ENCODE measurements at regions not wholly inside any gene's neighbourhood (a gene's known extent, or its start where the extent isn't known, plus 50 kb on each side); places are given as distances from the start of the nearest gene placed in this dataset.
A peak's percentile ranks its signal among the peaks of the same experiment; 100 is the strongest.

- TF ChIP-seq, protein P1, sequence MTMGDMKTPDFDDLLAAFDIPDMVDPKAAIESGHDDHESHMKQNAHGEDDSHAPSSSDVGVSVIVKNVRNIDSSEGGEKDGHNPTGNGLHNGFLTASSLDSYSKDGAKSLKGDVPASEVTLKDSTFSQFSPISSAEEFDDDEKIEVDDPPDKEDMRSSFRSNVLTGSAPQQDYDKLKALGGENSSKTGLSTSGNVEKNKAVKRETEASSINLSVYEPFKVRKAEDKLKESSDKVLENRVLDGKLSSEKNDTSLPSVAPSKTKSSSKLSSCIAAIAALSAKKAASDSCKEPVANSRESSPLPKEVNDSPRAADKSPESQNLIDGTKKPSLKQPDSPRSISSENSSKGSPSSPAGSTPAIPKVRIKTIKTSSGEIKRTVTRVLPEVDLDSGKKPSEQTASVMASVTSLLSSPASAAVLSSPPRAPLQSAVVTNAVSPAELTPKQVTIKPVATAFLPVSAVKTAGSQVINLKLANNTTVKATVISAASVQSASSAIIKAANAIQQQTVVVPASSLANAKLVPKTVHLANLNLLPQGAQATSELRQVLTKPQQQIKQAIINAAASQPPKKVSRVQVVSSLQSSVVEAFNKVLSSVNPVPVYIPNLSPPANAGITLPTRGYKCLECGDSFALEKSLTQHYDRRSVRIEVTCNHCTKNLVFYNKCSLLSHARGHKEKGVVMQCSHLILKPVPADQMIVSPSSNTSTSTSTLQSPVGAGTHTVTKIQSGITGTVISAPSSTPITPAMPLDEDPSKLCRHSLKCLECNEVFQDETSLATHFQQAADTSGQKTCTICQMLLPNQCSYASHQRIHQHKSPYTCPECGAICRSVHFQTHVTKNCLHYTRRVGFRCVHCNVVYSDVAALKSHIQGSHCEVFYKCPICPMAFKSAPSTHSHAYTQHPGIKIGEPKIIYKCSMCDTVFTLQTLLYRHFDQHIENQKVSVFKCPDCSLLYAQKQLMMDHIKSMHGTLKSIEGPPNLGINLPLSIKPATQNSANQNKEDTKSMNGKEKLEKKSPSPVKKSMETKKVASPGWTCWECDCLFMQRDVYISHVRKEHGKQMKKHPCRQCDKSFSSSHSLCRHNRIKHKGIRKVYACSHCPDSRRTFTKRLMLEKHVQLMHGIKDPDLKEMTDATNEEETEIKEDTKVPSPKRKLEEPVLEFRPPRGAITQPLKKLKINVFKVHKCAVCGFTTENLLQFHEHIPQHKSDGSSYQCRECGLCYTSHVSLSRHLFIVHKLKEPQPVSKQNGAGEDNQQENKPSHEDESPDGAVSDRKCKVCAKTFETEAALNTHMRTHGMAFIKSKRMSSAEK (CRISPR knock-in tag; IDR thresholded peaks at IDR 0.05; ENCODE audit: borderline replicate concordance) = no peak
Observed at GRCh38 chr5:97281257-97281656, 98.2 kb upstream of the RIOK2 start (continued).

GRCh38 chr5:97297063-97297703, 114.1 kb upstream of the RIOK2 start:
- ATAC-seq = peak; percentile 100
- no peak overlapping the region for H3K27ac Mint-ChIP-seq
- DNase-seq (ENCODE audit: low spot score) = peak; percentile 69
- H3K4me3 Mint-ChIP-seq = no peak overlapping the region
- peak; percentile 48; the same call in 1 of the 2 replicates for TF ChIP-seq CTCF (IDR thresholded peaks at IDR 0.05)
- no peak for TF ChIP-seq ZMAT4 (CRISPR knock-in tag; IDR thresholded peaks at IDR 0.05)
- H3K9me3 Mint-ChIP-seq = peaks cover 21% of the 10 kb centered on the region
- peaks cover 8% of the 10 kb centered on the region for H3K36me3 Mint-ChIP-seq
- no peaks in the 10 kb centered on the region for H3K27me3 Mint-ChIP-seq (ENCODE audit: low read depth)
- no peaks in the 10 kb centered on the region for H3K4me1 Mint-ChIP-seq
- CTCF ChIA-PET = interaction anchor here (1.6 to 1.9 kb wide), 2 partner anchors 66 to 237 kb away, joined by 9 to 22 read pairs; no protein-coding TSS in a partner anchor
- POLR2A ChIA-PET = interaction anchor here (1.4 kb wide), 1 partner anchor 237 kb away, joined by 3 read pairs; no protein-coding TSS in a partner anchor

DNA sequence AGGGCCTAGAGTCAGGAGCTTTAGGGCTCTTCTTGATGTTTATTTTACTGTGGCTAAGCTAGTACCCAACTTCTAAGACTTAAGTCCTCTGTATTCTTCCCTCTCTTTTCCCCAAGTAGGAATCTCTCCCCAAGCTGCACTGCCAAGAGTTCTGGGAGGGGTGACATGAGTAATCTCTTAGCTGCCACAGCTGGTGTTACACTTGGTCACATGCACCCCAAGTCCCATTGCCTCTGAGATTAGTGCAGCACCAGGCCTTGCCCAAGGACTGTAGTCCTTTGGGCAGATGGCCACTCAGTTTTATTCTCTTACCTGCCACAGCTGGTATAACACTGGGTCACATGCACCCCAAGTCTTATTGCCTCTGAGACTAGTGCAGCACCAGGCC, 114.7 kb upstream of the RIOK2 start:
- peaks cover 8% of the 10 kb centered on the region for H3K36me3 Mint-ChIP-seq
- CTCF ChIA-PET = interaction anchor here (0.6 to 1.9 kb wide), 3 partner anchors 67 to 1498 kb away, joined by 3 to 22 read pairs (median 9); no protein-coding TSS in a partner anchor
- no peak overlapping the region for H3K4me3 Mint-ChIP-seq
- POLR2A ChIA-PET = interaction anchor here (1.4 kb wide), 1 partner anchor 236 kb away, joined by 3 read pairs; no protein-coding TSS in a partner anchor
- no peaks in the 10 kb centered on the region for H3K4me1 Mint-ChIP-seq
- no peak for DNase-seq (ENCODE audit: low spot score)
- no peak for ATAC-seq
- H3K27ac Mint-ChIP-seq = no peak overlapping the region
- H3K27me3 Mint-ChIP-seq (ENCODE audit: low read depth) = no peaks in the 10 kb centered on the region
- H3K9me3 Mint-ChIP-seq = peaks cover 26% of the 10 kb centered on the region
- TF ChIP-seq IRF2 (CRISPR knock-in tag; IDR thresholded peaks at IDR 0.05; ENCODE audit: borderline replicate concordance, low read depth) (no peak), ELF4 (CRISPR knock-in tag; IDR thresholded peaks at IDR 0.05; ENCODE audit: low read depth) (no peak), AFF4 (CRISPR knock-in tag; IDR thresholded peaks at IDR 0.05; ENCODE audit: borderline replicate concordance) (no peak), NFATC4 (CRISPR knock-in tag; IDR thresholded peaks at IDR 0.05) (no peak), RORB (CRISPR knock-in tag; IDR thresholded peaks at IDR 0.05) (no peak), GTF2I (CRISPR knock-in tag; conservative IDR thresholded peaks at IDR 0.05) (no peak), JAZF1 (CRISPR knock-in tag; IDR thresholded peaks at IDR 0.05) (no peak), CREB1 (CRISPR knock-in tag; IDR thresholded peaks at IDR 0.05) (no peak), CREM (CRISPR knock-in tag; IDR thresholded peaks at IDR 0.05) (no peak), ZBTB21 (CRISPR knock-in tag; IDR thresholded peaks at IDR 0.05; ENCODE audit: borderline replicate concordance) (no peak), HMGA2 (CRISPR knock-in tag; IDR thresholded peaks at IDR 0.05) (no peak), ESRRA (CRISPR knock-in tag; IDR thresholded peaks at IDR 0.05; ENCODE audit: borderline replicate concordance) (no peak), ZNF219 (CRISPR knock-in tag; IDR thresholded peaks at IDR 0.05; ENCODE audit: borderline replicate concordance) (no peak)
- TF ChIP-seq, protein P2, sequence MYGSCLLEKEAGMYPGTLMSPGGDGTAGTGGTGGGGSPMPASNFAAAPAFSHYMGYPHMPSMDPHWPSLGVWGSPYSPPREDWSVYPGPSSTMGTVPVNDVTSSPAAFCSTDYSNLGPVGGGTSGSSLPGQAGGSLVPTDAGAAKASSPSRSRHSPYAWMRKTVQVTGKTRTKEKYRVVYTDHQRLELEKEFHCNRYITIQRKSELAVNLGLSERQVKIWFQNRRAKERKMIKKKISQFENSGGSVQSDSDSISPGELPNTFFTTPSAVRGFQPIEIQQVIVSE (CRISPR knock-in tag; IDR thresholded peaks at IDR 0.05; ENCODE audit: borderline replicate concordance) = no peak
- TF ChIP-seq, protein P3, sequence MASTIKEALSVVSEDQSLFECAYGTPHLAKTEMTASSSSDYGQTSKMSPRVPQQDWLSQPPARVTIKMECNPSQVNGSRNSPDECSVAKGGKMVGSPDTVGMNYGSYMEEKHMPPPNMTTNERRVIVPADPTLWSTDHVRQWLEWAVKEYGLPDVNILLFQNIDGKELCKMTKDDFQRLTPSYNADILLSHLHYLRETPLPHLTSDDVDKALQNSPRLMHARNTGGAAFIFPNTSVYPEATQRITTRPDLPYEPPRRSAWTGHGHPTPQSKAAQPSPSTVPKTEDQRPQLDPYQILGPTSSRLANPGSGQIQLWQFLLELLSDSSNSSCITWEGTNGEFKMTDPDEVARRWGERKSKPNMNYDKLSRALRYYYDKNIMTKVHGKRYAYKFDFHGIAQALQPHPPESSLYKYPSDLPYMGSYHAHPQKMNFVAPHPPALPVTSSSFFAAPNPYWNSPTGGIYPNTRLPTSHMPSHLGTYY (CRISPR knock-in tag; IDR thresholded peaks at IDR 0.05) = no peak
- TF ChIP-seq, protein P4, sequence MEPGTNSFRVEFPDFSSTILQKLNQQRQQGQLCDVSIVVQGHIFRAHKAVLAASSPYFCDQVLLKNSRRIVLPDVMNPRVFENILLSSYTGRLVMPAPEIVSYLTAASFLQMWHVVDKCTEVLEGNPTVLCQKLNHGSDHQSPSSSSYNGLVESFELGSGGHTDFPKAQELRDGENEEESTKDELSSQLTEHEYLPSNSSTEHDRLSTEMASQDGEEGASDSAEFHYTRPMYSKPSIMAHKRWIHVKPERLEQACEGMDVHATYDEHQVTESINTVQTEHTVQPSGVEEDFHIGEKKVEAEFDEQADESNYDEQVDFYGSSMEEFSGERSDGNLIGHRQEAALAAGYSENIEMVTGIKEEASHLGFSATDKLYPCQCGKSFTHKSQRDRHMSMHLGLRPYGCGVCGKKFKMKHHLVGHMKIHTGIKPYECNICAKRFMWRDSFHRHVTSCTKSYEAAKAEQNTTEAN (CRISPR knock-in tag; IDR thresholded peaks at IDR 0.05) = no peak

All from WTC11 (cell line).